ENCODE measurements at regions not wholly inside any gene's neighbourhood (a gene's known extent, or its start where the extent isn't known, plus 50 kb on each side); places are given as distances from the start of the nearest gene placed in this dataset.

GRCh38 chr2:175829741-175830140 is 172.3 kb downstream of the LNPK start:
- Histone ChIP-seq H3K27ac (no peak overlapping the region), H3K4me3 (ENCODE audit: low read depth in 1 of 2, low read length in 1 of 2) (no peak overlapping the region), H3K27me3 (peaks cover 50% of the 10 kb centered on the region), H3K36me3 (no peaks in the 10 kb centered on the region), H3K9me3 (no peaks in the 10 kb centered on the region), H3K4me1 (ENCODE audit: control insufficient read depth in 1 of 2, insufficient read depth in 1 of 2, low read depth in 1 of 2, low read length in 1 of 2) (no peaks in the 10 kb centered on the region)
- no peak for TF ChIP-seq CTCF (IDR thresholded peaks at IDR 0.05)

- no peak overlapping the region for H3K27ac ChIP-seq
- no peak overlapping the region for H3K4me3 ChIP-seq (ENCODE audit: low read depth in 1 of 2, low read length in 1 of 2)
- H3K4me1 ChIP-seq (ENCODE audit: control insufficient read depth in 1 of 2, insufficient read depth in 1 of 2, low read depth in 1 of 2, low read length in 1 of 2) = no peaks in the 10 kb centered on the region
- H3K9me3 ChIP-seq = no peaks in the 10 kb centered on the region
- no peak for TF ChIP-seq CTCF (IDR thresholded peaks at IDR 0.05)
- H3K27me3 ChIP-seq = peaks cover 39% of the 10 kb centered on the region
- H3K36me3 ChIP-seq = no peaks in the 10 kb centered on the region
Measured at GRCh38 chr2:175827856-175828255, 174.2 kb downstream of the LNPK start.

GRCh38 chr2:175824243-175824642 is 177.8 kb downstream of the LNPK start:
- Histone ChIP-seq H3K27me3 (peaks cover 18% of the 10 kb centered on the region), H3K4me1 (ENCODE audit: control insufficient read depth in 1 of 2, insufficient read depth in 1 of 2, low read depth in 1 of 2, low read length in 1 of 2) (no peaks in the 10 kb centered on the region), H3K27ac (no peak overlapping the region), H3K9me3 (no peaks in the 10 kb centered on the region), H3K4me3 (ENCODE audit: low read depth in 1 of 2, low read length in 1 of 2) (no peak overlapping the region), H3K36me3 (no peaks in the 10 kb centered on the region)
- no peak for TF ChIP-seq CTCF (IDR thresholded peaks at IDR 0.05)

- no peaks in the 10 kb centered on the region for H3K4me1 ChIP-seq (ENCODE audit: control insufficient read depth in 1 of 2, insufficient read depth in 1 of 2, low read depth in 1 of 2, low read length in 1 of 2)
Measured at GRCh38 chr2:175823707-175824073, 178.4 kb downstream of the LNPK start.

GRCh38 chr2:175823002-175823706 is 178.9 kb downstream of the LNPK start:
- H3K36me3 ChIP-seq = no peaks in the 10 kb centered on the region
- H3K4me1 ChIP-seq (ENCODE audit: control insufficient read depth in 1 of 2, insufficient read depth in 1 of 2, low read depth in 1 of 2, low read length in 1 of 2) = no peaks in the 10 kb centered on the region
- no peak for TF ChIP-seq CTCF (IDR thresholded peaks at IDR 0.05)
- no peak overlapping the region for H3K27ac ChIP-seq
- no peaks in the 10 kb centered on the region for H3K9me3 ChIP-seq
- peaks cover 17% of the 10 kb centered on the region for H3K27me3 ChIP-seq
- no peak overlapping the region for H3K4me3 ChIP-seq (ENCODE audit: low read depth in 1 of 2, low read length in 1 of 2)

More at GRCh38 chr2:175823707-175824073, 178.4 kb downstream of the LNPK start:
- Histone ChIP-seq H3K36me3 (no peaks in the 10 kb centered on the region), H3K9me3 (no peaks in the 10 kb centered on the region), H3K27me3 (peaks cover 18% of the 10 kb centered on the region), H3K27ac (no peak overlapping the region), H3K4me3 (ENCODE audit: low read depth in 1 of 2, low read length in 1 of 2) (no peak overlapping the region)
- TF ChIP-seq CTCF (IDR thresholded peaks at IDR 0.05) = no peak
